ENCODE measurements at regions not wholly inside any gene's neighbourhood (a gene's known extent, or its start where the extent isn't known, plus 50 kb on each side); places are given as distances from the start of the nearest gene placed in this dataset.

GRCh38 chr2:53334610-53335009 lies 433.0 kb upstream of the CHAC2 start:
- Histone ChIP-seq H4K91ac (ENCODE audit: low read depth, low read length) (no peak overlapping the region), H3K4me1 (ENCODE audit: control insufficient read depth in 1 of 2, insufficient read depth in 2 of 2, low read length in 2 of 2) (no peaks in the 10 kb centered on the region), H3K4ac (ENCODE audit: low read depth, low read length) (no peak overlapping the region), H2BK5ac (ENCODE audit: low read depth, low read length, poor library complexity) (no peak overlapping the region), H2BK12ac (ENCODE audit: low read length) (no peak overlapping the region), H3K27me3 (ENCODE audit: insufficient read depth, low read length) (no peaks in the 10 kb centered on the region), H3K4me3 (ENCODE audit: low read depth, low read length) (no peak overlapping the region), H3K9ac (ENCODE audit: low read length) (no peak overlapping the region), H3K18ac (ENCODE audit: low read length) (no peak overlapping the region), H3K79me2 (ENCODE audit: control insufficient read depth, insufficient read depth, low read length, poor library complexity) (no peaks in the 10 kb centered on the region), H2AK5ac (ENCODE audit: low read length) (no peak overlapping the region), H2BK120ac (ENCODE audit: insufficient read depth, low read length, poor library complexity) (no peak overlapping the region), H4K12ac (ENCODE audit: low read depth, low read length) (no peak overlapping the region), H3K27ac (ENCODE audit: low read depth, low read length) (no peak overlapping the region), H2AFZ (ENCODE audit: insufficient read depth, low read length, poor library complexity) (no peak overlapping the region), H3K4me2 (ENCODE audit: low read length) (no peak overlapping the region), H3K9me3 (ENCODE audit: insufficient read depth, low read depth, low read length) (no peaks in the 10 kb centered on the region), H3K36me3 (ENCODE audit: control insufficient read depth in 1 of 2, insufficient read depth in 2 of 2, low read length in 2 of 2) (no peaks in the 10 kb centered on the region), H3K79me1 (ENCODE audit: low read length) (no peaks in the 10 kb centered on the region), H3K14ac (ENCODE audit: low read length) (no peak overlapping the region), H4K8ac (ENCODE audit: low read depth, low read length) (no peak overlapping the region), H3K23ac (ENCODE audit: low read length) (no peak overlapping the region)
- no CpG with 5 or more reads among the region's 4 CpGs for WGBS (ENCODE audit: extremely low coverage, insufficient coverage, insufficient read length)
- DNase-seq, result no peak

- H3K9me3 ChIP-seq (ENCODE audit: insufficient read depth, low read depth, low read length), result no peaks in the 10 kb centered on the region
- no peak for DNase-seq
- WGBS (ENCODE audit: extremely low coverage, insufficient coverage, insufficient read length), result no CpG with 5 or more reads among the region's 2 CpGs
Measured at GRCh38 chr2:53331667-53332066, 435.9 kb upstream of the CHAC2 start.

GRCh38 chr2:53317861-53318260 lies 449.7 kb upstream of the CHAC2 start:
- WGBS (ENCODE audit: extremely low coverage, insufficient coverage, insufficient read length), result no CpG with 5 or more reads among the region's 5 CpGs
- Histone ChIP-seq H3K27me3 (ENCODE audit: insufficient read depth, low read length) (no peaks in the 10 kb centered on the region), H3K79me1 (ENCODE audit: low read length) (no peaks in the 10 kb centered on the region), H4K8ac (ENCODE audit: low read depth, low read length) (no peak overlapping the region), H3K18ac (ENCODE audit: low read length) (no peak overlapping the region), H2AK5ac (ENCODE audit: low read length) (no peak overlapping the region), H3K36me3 (ENCODE audit: control insufficient read depth in 1 of 2, insufficient read depth in 2 of 2, low read length in 2 of 2) (no peaks in the 10 kb centered on the region), H2BK120ac (ENCODE audit: insufficient read depth, low read length, poor library complexity) (no peak overlapping the region), H3K14ac (ENCODE audit: low read length) (no peak overlapping the region), H3K4me1 (ENCODE audit: control insufficient read depth in 1 of 2, insufficient read depth in 2 of 2, low read length in 2 of 2) (no peaks in the 10 kb centered on the region), H4K91ac (ENCODE audit: low read depth, low read length) (no peak overlapping the region), H3K4me2 (ENCODE audit: low read length) (no peak overlapping the region), H4K12ac (ENCODE audit: low read depth, low read length) (no peak overlapping the region), H3K79me2 (ENCODE audit: control insufficient read depth, insufficient read depth, low read length, poor library complexity) (no peaks in the 10 kb centered on the region), H2AFZ (ENCODE audit: insufficient read depth, low read length, poor library complexity) (no peak overlapping the region), H2BK5ac (ENCODE audit: low read depth, low read length, poor library complexity) (no peak overlapping the region), H3K9ac (ENCODE audit: low read length) (no peak overlapping the region), H2BK12ac (ENCODE audit: low read length) (no peak overlapping the region), H3K23ac (ENCODE audit: low read length) (no peak overlapping the region), H3K4ac (ENCODE audit: low read depth, low read length) (no peak overlapping the region), H3K27ac (ENCODE audit: low read depth, low read length) (no peak overlapping the region), H3K9me3 (ENCODE audit: insufficient read depth, low read depth, low read length) (no peaks in the 10 kb centered on the region), H3K4me3 (ENCODE audit: low read depth, low read length) (no peak overlapping the region)
- peak in 1 of 2 donors; percentile 9 for DNase-seq

More at GRCh38 chr2:53331667-53332066, 435.9 kb upstream of the CHAC2 start:
- no peaks in the 10 kb centered on the region for H3K4me1 ChIP-seq (ENCODE audit: control insufficient read depth in 1 of 2, insufficient read depth in 2 of 2, low read length in 2 of 2)
- H3K23ac ChIP-seq (ENCODE audit: low read length), result no peak overlapping the region
- no peak overlapping the region for H4K8ac ChIP-seq (ENCODE audit: low read depth, low read length)
- no peak overlapping the region for H3K4me3 ChIP-seq (ENCODE audit: low read depth, low read length)
- H3K79me2 ChIP-seq (ENCODE audit: control insufficient read depth, insufficient read depth, low read length, poor library complexity), result no peaks in the 10 kb centered on the region
- H2AK5ac ChIP-seq (ENCODE audit: low read length), result no peak overlapping the region
- H3K4me2 ChIP-seq (ENCODE audit: low read length), result no peak overlapping the region
- no peaks in the 10 kb centered on the region for H3K36me3 ChIP-seq (ENCODE audit: control insufficient read depth in 1 of 2, insufficient read depth in 2 of 2, low read length in 2 of 2)
- H3K27ac ChIP-seq (ENCODE audit: low read depth, low read length), result no peak overlapping the region
- no peaks in the 10 kb centered on the region for H3K79me1 ChIP-seq (ENCODE audit: low read length)
- H3K27me3 ChIP-seq (ENCODE audit: insufficient read depth, low read length), result no peaks in the 10 kb centered on the region
- no peak overlapping the region for H4K12ac ChIP-seq (ENCODE audit: low read depth, low read length)
- no peak overlapping the region for H3K9ac ChIP-seq (ENCODE audit: low read length)
- no peak overlapping the region for H2BK5ac ChIP-seq (ENCODE audit: low read depth, low read length, poor library complexity)
- no peak overlapping the region for H3K4ac ChIP-seq (ENCODE audit: low read depth, low read length)
- no peak overlapping the region for H4K91ac ChIP-seq (ENCODE audit: low read depth, low read length)
- no peak overlapping the region for H2BK120ac ChIP-seq (ENCODE audit: insufficient read depth, low read length, poor library complexity)
- H2BK12ac ChIP-seq (ENCODE audit: low read length), result no peak overlapping the region
- H2AFZ ChIP-seq (ENCODE audit: insufficient read depth, low read length, poor library complexity), result no peak overlapping the region
- no peak overlapping the region for H3K18ac ChIP-seq (ENCODE audit: low read length)
- no peak overlapping the region for H3K14ac ChIP-seq (ENCODE audit: low read length)

DNA sequence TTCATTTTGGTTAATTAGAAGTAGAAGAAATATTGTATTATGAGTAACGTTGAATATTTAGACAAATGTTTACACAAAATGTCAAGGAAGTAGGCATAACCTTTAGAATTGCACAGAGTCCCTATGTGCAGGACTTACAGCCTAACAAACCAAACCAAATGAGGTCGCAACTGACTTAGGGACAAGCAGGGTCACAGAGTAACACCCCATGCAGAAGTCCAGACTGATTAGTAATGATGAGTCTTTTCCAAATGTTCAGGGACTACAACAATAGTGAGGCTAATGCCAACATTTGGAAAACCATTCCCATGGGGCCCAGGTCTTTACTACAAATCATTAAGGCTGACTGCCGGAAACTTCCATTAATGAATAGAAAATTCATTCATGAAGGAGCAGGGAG lies 452.5 kb upstream of the CHAC2 start:
- Histone ChIP-seq H3K9ac (ENCODE audit: low read length) (no peak overlapping the region), H3K9me3 (ENCODE audit: insufficient read depth, low read depth, low read length) (no peaks in the 10 kb centered on the region), H3K27ac (ENCODE audit: low read depth, low read length) (no peak overlapping the region), H3K4me1 (ENCODE audit: control insufficient read depth in 1 of 2, insufficient read depth in 2 of 2, low read length in 2 of 2) (no peaks in the 10 kb centered on the region), H3K14ac (ENCODE audit: low read length) (no peak overlapping the region), H2BK5ac (ENCODE audit: low read depth, low read length, poor library complexity) (no peak overlapping the region), H2AK5ac (ENCODE audit: low read length) (no peak overlapping the region), H2AFZ (ENCODE audit: insufficient read depth, low read length, poor library complexity) (no peak overlapping the region), H3K4me3 (ENCODE audit: low read depth, low read length) (no peak overlapping the region), H3K18ac (ENCODE audit: low read length) (no peak overlapping the region), H4K91ac (ENCODE audit: low read depth, low read length) (no peak overlapping the region), H4K8ac (ENCODE audit: low read depth, low read length) (no peak overlapping the region), H3K79me2 (ENCODE audit: control insufficient read depth, insufficient read depth, low read length, poor library complexity) (no peaks in the 10 kb centered on the region), H3K4me2 (ENCODE audit: low read length) (no peak overlapping the region), H3K27me3 (ENCODE audit: insufficient read depth, low read length) (no peaks in the 10 kb centered on the region), H2BK12ac (ENCODE audit: low read length) (no peak overlapping the region), H2BK120ac (ENCODE audit: insufficient read depth, low read length, poor library complexity) (no peak overlapping the region), H4K12ac (ENCODE audit: low read depth, low read length) (no peak overlapping the region), H3K23ac (ENCODE audit: low read length) (no peak overlapping the region), H3K79me1 (ENCODE audit: low read length) (no peaks in the 10 kb centered on the region), H3K4ac (ENCODE audit: low read depth, low read length) (no peak overlapping the region), H3K36me3 (ENCODE audit: control insufficient read depth in 1 of 2, insufficient read depth in 2 of 2, low read length in 2 of 2) (no peaks in the 10 kb centered on the region)
- DNase-seq, result no peak
- WGBS (ENCODE audit: extremely low coverage, insufficient coverage, insufficient read length), result 100% methylated on average over 1 of the region's 3 CpGs

Data from trophoblast cell (in vitro differentiated cells and primary cell).